WI38 (cell line): ENCODE measurements at regions not wholly inside any gene's neighbourhood (a gene's known extent, or its start where the extent isn't known, plus 50 kb on each side); places are given as distances from the start of the nearest gene placed in this dataset.

Experiments used
- H3K4me3 ChIP-seq: 2 replicates; pipeline ENCODE4 v1.5.1; 2011; ENCODE audit warnings: low read depth, mild to moderate bottlenecking, control low read depth, low read length
- TF ChIP-seq, protein P1 (sequence below): IDR thresholded peaks from 2 replicates; pipeline ENCODE4 v1.5.1; 2012; ENCODE audit warnings: low read depth, mild to moderate bottlenecking, control low read depth, low read length

DNA sequence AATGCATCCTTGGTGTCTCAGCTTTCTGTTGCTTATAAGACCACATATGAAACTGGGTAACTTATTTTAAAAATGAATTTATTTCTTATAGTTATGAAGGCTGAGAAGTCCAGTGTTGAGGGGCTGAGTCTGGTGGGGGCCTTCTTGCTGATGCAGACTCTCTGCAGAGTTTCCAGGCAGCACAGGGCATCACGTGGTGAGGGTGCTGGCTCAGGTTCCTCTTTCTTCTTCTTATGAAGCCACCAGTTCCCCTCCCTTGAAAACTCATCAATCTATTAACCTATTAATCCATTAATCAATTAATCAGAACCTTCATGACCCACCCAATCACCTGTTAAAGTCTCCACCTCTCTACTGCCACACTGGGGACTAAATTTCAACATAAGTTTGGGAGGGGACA is 595.6 kb upstream of the NRP1 start:
- TF ChIP-seq, protein P1, sequence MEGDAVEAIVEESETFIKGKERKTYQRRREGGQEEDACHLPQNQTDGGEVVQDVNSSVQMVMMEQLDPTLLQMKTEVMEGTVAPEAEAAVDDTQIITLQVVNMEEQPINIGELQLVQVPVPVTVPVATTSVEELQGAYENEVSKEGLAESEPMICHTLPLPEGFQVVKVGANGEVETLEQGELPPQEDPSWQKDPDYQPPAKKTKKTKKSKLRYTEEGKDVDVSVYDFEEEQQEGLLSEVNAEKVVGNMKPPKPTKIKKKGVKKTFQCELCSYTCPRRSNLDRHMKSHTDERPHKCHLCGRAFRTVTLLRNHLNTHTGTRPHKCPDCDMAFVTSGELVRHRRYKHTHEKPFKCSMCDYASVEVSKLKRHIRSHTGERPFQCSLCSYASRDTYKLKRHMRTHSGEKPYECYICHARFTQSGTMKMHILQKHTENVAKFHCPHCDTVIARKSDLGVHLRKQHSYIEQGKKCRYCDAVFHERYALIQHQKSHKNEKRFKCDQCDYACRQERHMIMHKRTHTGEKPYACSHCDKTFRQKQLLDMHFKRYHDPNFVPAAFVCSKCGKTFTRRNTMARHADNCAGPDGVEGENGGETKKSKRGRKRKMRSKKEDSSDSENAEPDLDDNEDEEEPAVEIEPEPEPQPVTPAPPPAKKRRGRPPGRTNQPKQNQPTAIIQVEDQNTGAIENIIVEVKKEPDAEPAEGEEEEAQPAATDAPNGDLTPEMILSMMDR = no peak
- no peak overlapping the region for H3K4me3 ChIP-seq

DNA sequence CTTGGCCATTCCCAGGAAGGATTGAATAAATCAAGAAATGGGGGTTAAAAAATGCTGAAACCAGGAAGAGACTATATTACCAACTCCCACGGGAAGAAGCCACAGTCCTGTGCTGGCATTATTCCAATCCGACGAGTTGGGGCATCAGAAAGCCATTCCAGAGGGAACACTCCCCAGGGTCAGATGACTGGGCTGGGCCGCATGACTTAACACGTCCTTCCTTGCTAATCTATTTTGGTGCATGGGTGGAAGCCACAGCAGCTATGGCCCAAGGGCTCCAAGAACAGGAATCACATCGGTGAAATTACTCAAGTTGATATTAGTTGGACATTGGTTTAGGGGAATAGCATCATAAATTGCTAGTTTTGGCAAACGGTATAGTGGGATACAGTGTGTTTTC is 592.9 kb upstream of the NRP1 start:
- H3K4me3 ChIP-seq = no peak overlapping the region
- TF ChIP-seq, protein P1 = no peak

DNA sequence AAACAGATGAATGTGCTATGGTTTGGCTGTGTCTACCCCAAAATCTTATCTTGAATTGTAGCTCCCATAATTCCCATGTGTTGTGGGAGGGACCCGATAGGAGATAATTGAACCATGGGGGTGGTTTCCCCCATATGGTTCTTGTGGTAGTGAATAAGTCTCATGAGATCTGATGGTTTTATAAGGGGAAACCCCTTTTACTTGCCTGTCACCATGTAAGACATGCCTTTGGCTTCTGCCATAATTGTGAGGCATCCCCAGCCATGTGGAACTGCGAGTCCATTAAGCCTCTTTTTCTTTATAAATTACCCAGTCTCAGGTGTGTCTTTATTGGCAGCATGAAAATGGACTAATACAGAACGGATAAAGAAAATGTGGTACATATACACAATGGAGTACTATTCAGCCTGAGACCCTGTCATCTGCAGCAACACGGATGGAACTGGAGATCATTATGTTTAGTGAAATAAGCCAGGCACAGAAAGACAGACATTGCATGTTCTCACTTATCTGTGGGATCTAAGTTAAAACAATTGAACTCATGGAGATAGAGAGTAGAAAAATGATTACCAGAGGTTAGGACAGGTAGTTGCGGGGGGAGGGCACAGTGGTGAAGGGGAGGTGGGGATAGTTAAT is 587.6 kb upstream of the NRP1 start:
- H3K4me3 ChIP-seq = no peak overlapping the region
- TF ChIP-seq, protein P1 = no peak

DNA sequence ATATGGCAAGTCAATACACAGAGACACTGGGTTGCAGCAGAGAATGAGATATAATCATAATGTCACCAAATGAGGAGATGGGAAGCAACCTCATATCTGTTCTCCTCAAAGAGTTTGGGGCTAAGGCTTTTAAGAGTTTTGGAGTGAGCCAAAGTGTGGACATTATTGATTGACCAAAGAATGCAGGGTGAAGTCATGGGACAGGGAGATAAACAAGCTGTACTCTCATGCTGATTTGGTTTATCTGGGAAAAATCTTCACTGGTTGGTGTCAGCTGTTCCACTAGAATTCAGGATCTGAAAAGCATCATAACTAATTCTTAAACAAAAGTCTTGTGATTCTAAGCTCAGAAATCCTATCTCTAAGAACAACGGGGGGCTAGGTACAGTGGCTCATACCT is 585.9 kb upstream of the NRP1 start:
- TF ChIP-seq, protein P1 = no peak
- H3K4me3 ChIP-seq = no peak overlapping the region

DNA sequence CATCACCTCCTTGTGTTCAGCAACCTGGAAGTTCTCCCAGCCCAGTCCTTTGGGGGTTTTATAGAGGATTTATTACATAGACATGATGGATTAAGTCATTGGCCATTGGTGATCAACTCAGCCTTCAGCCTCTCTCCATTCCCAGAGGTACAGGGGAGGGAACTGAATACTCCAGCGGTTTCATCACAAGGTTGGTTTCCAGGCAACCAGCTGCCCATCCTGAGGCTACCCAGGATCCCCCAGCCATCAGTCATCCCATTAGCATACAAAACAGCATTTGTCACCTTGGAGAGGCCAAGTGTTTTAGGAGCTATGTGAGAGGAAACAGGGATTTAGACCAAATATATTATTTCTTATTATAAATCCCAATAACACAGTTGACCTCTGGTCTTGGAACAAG is 584.8 kb upstream of the NRP1 start:
- TF ChIP-seq, protein P1 = no peak
- no peak overlapping the region for H3K4me3 ChIP-seq

DNA sequence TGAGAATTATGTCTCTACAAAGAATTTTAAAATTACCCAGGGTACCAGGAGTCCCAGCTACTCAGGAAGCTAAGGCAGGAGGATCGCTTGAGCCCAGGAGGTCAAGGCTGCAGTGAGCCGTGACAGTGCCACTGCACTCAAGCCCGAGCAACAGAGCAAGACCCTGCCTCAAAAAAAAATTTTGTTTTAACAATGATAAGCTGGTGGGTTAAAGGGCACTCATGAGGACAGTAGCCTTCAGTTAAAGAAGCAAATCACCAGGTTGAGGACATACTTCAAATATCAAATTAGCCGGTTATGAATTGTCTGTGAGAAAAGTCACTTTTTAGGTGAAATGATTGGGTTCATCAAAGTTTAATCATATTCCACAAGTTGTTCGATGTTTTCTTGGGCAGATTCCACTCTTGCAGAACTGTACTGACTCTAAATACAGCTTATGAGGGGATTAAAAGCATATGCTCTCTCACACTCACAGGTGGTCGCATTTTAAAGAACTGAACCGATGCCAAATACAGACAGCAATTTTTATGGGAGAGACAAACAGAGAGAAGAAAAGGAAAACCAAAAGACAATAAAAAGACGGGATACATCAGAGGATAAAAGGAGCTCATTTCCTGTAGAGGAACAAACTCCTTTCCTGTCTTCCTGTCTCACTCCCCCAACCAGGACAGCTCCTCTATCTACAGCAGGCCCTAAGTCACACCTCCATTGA is 582.8 kb upstream of the NRP1 start:
- H3K4me3 ChIP-seq = no peak overlapping the region
- TF ChIP-seq, protein P1 = no peak

DNA sequence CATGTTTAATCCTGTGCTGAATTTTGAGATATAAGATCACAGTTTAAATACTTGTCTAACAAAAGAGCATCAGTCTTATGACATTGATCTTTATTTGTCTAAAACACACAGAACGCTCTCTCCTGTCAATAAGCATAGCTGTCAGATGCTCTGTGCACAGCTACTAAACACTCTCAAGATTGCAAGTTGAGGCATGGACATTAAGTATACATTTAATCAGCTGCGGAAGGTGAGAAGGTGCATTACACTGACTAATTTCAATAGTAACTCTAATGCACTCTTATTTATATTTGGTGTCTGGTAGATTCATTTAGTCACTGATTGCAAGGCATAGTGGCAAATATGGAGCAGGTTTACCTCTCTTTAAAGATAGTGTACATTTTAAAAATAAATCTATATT is 580.3 kb upstream of the NRP1 start:
- H3K4me3 ChIP-seq = no peak overlapping the region
- TF ChIP-seq, protein P1 = no peak
